Esophagus muscularis mucosa (tissue), 4 donors: ENCODE measurements at regions not wholly inside any gene's neighbourhood (a gene's known extent, or its start where the extent isn't known, plus 50 kb on each side); places are given as distances from the start of the nearest gene placed in this dataset.

Source experiments
- DNase-seq: peaks from one replicate; pipeline ENCODE4 v3.0.0-alpha.2; 2017; ENCODE audit errors: extremely low spot score
- H3K27ac ChIP-seq, 4 donors: fragments of 200-600 bp; sonication (generic); replicated peaks in 1 of 4; 1 replicate in 3 of 4; 2 replicates in 1 of 4; pipeline ENCODE4 v1.5.1; 2016 to 2019; ENCODE audit warnings: mild to moderate bottlenecking in 1 of 4
- H3K27me3 ChIP-seq, 4 donors: fragments of 200-600 bp; sonication (generic); one replicate each; pipeline versions ENCODE4 v1.5.1 to v1.6.0; 2016 to 2019
- H3K36me3 ChIP-seq, 4 donors: fragments of 200-600 bp; sonication (generic); one replicate each; pipeline ENCODE4 v1.5.1; 2016 to 2019
- H3K4me1 ChIP-seq, 4 donors: fragments of 200-600 bp; sonication (generic); one replicate each; pipeline ENCODE4 v1.5.1; 2016 to 2019
- H3K4me3 ChIP-seq, 4 donors: fragments of 200-600 bp; sonication (generic); 1 replicate in 2 of 4; 2 replicates in 2 of 4; pipeline ENCODE4 v1.5.1; 2016 to 2019; ENCODE audit warnings: mild to moderate bottlenecking in 4 of 4, moderate library complexity in 1 of 4
- H3K9me3 ChIP-seq, 4 donors: fragments of 200-600 bp; sonication (generic); 1 replicate in 3 of 4; 2 replicates in 1 of 4; pipeline ENCODE4 v1.5.1; 2016 to 2019
- EP300 ChIP-seq: sonication (generic); formaldehyde crosslinking; IDR thresholded peaks from one replicate; pipeline ENCODE4 v1.6.1; 2017; ENCODE audit warnings: antibody characterized with exemption
- POLR2A ChIP-seq: fragments of 450-650 bp; IDR thresholded peaks from one replicate; pipeline ENCODE4 v1.6.1; 2017; ENCODE audit warnings: antibody characterized with exemption, moderate library complexity, mild to moderate bottlenecking, low read depth
- POLR2AphosphoS5 ChIP-seq, 2 donors: sonication (generic); formaldehyde crosslinking; IDR thresholded peaks; one replicate each; pipeline ENCODE4 v1.6.1; 2017; ENCODE audit warnings: antibody characterized with exemption in 2 of 2
- WGBS: methylation state at CpG from one replicate; pipeline ENCODE4 v1.1.5; 2018; 5-methylcytosine and 5-hydroxymethylcytosine counted together
- intact Hi-C: fragments of 100-400 bp; cut with DNase I; formaldehyde crosslinking; loops from one replicate; pipeline ENCODE4 v1.15.1; 2023
- TF ChIP-seq, protein P1 (sequence below), 3 experiments: fragments of 200-600 bp in 2 of 3; fragments of 450-650 bp in 1 of 3; sonication (generic) in 2 of 3; IDR thresholded peaks; one replicate each; pipeline ENCODE4 v1.5.1; 2017 to 2019; ENCODE audit warnings: antibody characterized with exemption in 3 of 3, mild to moderate bottlenecking in 2 of 3, moderate library complexity in 1 of 3

DNA sequence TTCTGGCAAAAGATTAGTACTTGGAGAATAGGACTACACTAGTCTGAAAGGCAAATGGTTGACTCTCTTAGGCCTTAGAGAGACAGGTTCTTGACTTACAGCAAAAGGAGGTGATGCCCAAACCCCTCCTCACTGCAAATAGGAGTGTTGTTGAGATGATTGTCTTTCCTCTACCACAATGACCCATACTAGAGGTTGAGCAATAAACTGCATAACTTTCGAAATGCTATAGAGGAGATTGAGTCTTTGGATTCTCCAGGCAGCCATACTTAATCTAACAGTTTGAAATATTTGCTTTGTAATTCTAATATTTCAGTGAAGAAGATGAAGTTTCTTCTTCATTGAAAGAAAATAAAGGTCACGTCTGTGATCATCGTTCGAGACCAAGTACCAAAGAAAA is 498.5 kb upstream of the GBE1 start:
- no peaks in the 10 kb centered on the region for H3K9me3 ChIP-seq
- intact Hi-C loops, result no loop called here
- H3K4me3 ChIP-seq, result no peak overlapping the region
- no peaks in the 10 kb centered on the region for H3K27me3 ChIP-seq
- no peak overlapping the region for H3K27ac ChIP-seq
- no peaks in the 10 kb centered on the region for H3K36me3 ChIP-seq
- no peak for DNase-seq
- no peaks in the 10 kb centered on the region for H3K4me1 ChIP-seq
- WGBS, result 95% methylated on average over 4 of the region's 4 CpGs
- TF ChIP-seq POLR2A (no peak), POLR2AphosphoS5 (IDR thresholded peaks at IDR 0.05) (no peak), EP300 (no peak)
- TF ChIP-seq, protein P1, sequence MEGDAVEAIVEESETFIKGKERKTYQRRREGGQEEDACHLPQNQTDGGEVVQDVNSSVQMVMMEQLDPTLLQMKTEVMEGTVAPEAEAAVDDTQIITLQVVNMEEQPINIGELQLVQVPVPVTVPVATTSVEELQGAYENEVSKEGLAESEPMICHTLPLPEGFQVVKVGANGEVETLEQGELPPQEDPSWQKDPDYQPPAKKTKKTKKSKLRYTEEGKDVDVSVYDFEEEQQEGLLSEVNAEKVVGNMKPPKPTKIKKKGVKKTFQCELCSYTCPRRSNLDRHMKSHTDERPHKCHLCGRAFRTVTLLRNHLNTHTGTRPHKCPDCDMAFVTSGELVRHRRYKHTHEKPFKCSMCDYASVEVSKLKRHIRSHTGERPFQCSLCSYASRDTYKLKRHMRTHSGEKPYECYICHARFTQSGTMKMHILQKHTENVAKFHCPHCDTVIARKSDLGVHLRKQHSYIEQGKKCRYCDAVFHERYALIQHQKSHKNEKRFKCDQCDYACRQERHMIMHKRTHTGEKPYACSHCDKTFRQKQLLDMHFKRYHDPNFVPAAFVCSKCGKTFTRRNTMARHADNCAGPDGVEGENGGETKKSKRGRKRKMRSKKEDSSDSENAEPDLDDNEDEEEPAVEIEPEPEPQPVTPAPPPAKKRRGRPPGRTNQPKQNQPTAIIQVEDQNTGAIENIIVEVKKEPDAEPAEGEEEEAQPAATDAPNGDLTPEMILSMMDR (IDR thresholded peaks at IDR 0.05), result no peak

DNA sequence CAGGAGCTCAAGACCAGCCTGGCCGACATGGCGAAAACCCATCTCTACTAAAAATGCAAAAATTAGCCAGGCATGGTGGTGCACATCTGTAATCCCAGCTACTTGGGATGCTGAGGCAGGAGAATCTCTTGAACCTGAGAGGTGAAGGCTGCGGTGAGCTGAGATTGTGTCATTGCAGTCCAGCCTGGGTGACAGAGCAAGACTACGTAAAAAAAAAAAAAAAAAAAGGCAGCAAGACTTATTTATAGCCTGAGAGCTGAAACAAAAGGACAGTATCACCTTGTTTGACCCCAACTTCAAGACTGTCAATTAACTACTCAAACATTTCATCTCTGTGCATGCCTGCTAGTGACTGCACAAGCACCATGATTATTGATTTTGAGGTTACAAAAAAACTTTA is 478.9 kb upstream of the GBE1 start:
- Histone ChIP-seq H3K27me3 (no peaks in the 10 kb centered on the region), H3K4me3 (no peak overlapping the region), H3K4me1 (no peaks in the 10 kb centered on the region), H3K27ac (no peak overlapping the region), H3K9me3 (no peaks in the 10 kb centered on the region), H3K36me3 (no peaks in the 10 kb centered on the region)
- intact Hi-C loops, result no loop called here
- TF ChIP-seq POLR2AphosphoS5 (IDR thresholded peaks at IDR 0.05), result no peak
- TF ChIP-seq POLR2A, result no peak
- no peak for TF ChIP-seq EP300
- TF ChIP-seq, protein P1 (IDR thresholded peaks at IDR 0.05), result no peak
- 93% methylated on average over 4 of the region's 4 CpGs for WGBS
- DNase-seq, result no peak

DNA sequence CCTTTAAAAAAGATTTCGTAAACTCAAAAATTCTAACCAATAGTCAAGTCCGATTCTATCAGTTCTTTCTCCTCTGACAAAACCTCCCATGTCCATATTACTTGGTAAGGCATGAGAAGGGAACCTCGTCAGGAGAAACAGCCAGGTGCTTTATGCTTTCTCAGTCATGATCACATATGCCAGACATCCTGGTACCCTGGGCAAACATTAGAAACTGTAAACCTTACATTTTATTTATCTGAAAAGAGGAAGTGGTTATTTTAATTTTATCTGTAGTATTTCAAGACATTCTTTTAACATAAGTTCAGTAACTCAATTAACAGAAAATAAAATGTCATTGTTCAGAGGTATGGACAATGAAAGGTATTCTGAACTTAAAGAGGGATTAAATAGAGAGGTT is 474.8 kb upstream of the GBE1 start:
- DNase-seq, result no peak
- Histone ChIP-seq H3K9me3 (no peaks in the 10 kb centered on the region), H3K4me1 (no peaks in the 10 kb centered on the region), H3K27ac (no peak overlapping the region), H3K36me3 (no peaks in the 10 kb centered on the region), H3K4me3 (no peak overlapping the region), H3K27me3 (no peaks in the 10 kb centered on the region)
- intact Hi-C loops, result no loop called here
- TF ChIP-seq POLR2A (no peak), EP300 (no peak), POLR2AphosphoS5 (IDR thresholded peaks at IDR 0.05) (no peak)
- TF ChIP-seq, protein P1 (IDR thresholded peaks at IDR 0.05), result no peak
- WGBS, result 77% methylated on average over 3 of the region's 3 CpGs

DNA sequence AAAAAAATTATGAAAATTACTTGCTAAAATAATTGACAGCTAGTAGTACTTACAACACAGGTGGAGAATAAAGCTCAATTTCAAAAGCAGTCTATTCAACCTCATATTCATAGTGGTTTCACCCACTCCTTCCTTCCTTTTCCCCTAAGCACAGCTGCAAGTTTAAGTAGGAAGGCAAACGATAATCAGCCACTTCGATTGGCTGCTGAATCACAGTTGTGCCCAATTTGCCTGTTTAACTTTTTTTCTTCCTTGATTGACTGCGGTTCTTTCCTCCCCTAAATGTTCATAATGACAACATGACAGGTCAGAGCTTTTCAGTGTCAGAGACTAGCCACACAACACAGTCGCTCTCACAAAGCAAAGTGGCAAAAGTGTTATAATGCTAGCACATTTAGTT is 468.0 kb upstream of the GBE1 start:
- Histone ChIP-seq H3K36me3 (no peaks in the 10 kb centered on the region), H3K9me3 (no peaks in the 10 kb centered on the region), H3K27me3 (no peaks in the 10 kb centered on the region), H3K4me1 (no peaks in the 10 kb centered on the region), H3K27ac (no peak overlapping the region), H3K4me3 (no peak overlapping the region)
- no peak for DNase-seq
- TF ChIP-seq POLR2A (no peak), EP300 (no peak), POLR2AphosphoS5 (IDR thresholded peaks at IDR 0.05) (no peak)
- TF ChIP-seq, protein P1 (IDR thresholded peaks at IDR 0.05), result no peak
- intact Hi-C loops, result no loop called here
- WGBS, result 65% methylated on average over 4 of the region's 4 CpGs

DNA sequence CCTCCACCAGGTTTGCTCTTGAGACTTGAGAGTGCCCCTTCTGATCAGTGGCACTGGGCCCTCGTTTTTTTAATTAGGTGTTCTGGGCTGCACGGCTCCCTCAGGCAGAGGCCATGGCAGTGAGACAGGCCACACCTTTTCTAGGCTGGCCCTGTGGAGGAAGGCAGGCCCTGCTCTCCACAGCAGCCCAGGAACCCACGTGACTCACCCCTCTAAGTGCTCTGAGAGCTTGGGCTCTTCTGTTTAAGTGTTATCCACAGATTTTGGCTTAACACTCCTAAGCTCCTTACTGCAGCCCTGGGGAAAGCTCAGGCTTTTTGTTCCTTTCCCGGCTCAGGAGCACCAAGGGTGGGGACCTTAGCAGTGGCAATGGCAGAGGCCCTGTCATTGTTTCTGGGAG is 463.2 kb upstream of the GBE1 start:
- Histone ChIP-seq H3K36me3 (no peaks in the 10 kb centered on the region), H3K4me1 (no peaks in the 10 kb centered on the region), H3K27ac (no peak overlapping the region), H3K4me3 (no peak overlapping the region), H3K9me3 (peaks cover 0 to 9% (median 0%) of the 10 kb centered on the region in 4 donors), H3K27me3 (no peaks in the 10 kb centered on the region)
- DNase-seq, result no peak
- intact Hi-C loops, result no loop called here
- 95% methylated on average over 4 of the region's 4 CpGs for WGBS
- TF ChIP-seq POLR2A (no peak), EP300 (no peak), POLR2AphosphoS5 (IDR thresholded peaks at IDR 0.05) (no peak)
- TF ChIP-seq, protein P1 (IDR thresholded peaks at IDR 0.05), result no peak
